WTC11 (cell line): ENCODE measurements at regions not wholly inside any gene's neighbourhood (a gene's known extent, or its start where the extent isn't known, plus 50 kb on each side); places are given as distances from the start of the nearest gene placed in this dataset.

Experiments used
- ATAC-seq: fragments of 200-7000 bp; cut with Tn5 transposase; 2 replicates; pipeline ENCODE4 v1.10.0; 2021; ENCODE audit warnings: mild to moderate bottlenecking, moderate library complexity
- CTCF ChIA-PET: fragments of 300-600 bp; sonication (Branson Sonifier 250); formaldehyde crosslinking; loops from one replicate; lab custom pipeline; 2021; ENCODE audit warnings: antibody characterized with exemption; lab: Charles Lee
- POLR2A ChIA-PET: fragments of 350-600 bp; sonication (Branson Sonifier 250); formaldehyde crosslinking; loops from one replicate; lab custom pipeline; 2021; ENCODE audit warnings: antibody characterized with exemption; lab: Charles Lee
- DNase-seq: peaks from one replicate; pipeline ENCODE4 v3.0.0; 2021; ENCODE audit warnings: low spot score
- H3K27ac Mint-ChIP-seq: 2 replicates; pipeline ENCODE4 v1.8.0; 2021; ENCODE audit warnings: mixed read lengths
- H3K27me3 Mint-ChIP-seq: 2 replicates; pipeline ENCODE4 v1.8.0; 2021; ENCODE audit warnings: low read depth, mild to moderate bottlenecking, moderate library complexity, mixed read lengths
- H3K36me3 Mint-ChIP-seq: 2 replicates; pipeline ENCODE4 v1.8.0; 2021; ENCODE audit warnings: mixed read lengths
- H3K4me1 Mint-ChIP-seq: 2 replicates; pipeline ENCODE4 v1.8.0; 2022; ENCODE audit warnings: mixed read lengths
- H3K4me3 Mint-ChIP-seq: 2 replicates; pipeline ENCODE4 v1.8.0; 2021; ENCODE audit warnings: mild to moderate bottlenecking, moderate library complexity, mixed read lengths
- H3K9me3 Mint-ChIP-seq: 2 replicates; pipeline ENCODE4 v1.8.0; 2021; ENCODE audit warnings: mixed read lengths
- EMX1 ChIP-seq: fragments of 250-450 bp; sonication (Bioruptor Pico); IDR thresholded peaks from 2 replicates; pipeline ENCODE4 v1.8.0; 2021; ENCODE audit warnings: mild to moderate bottlenecking
- ESRRA ChIP-seq: sonication (generic); formaldehyde crosslinking; IDR thresholded peaks from 2 replicates; pipeline ENCODE4 v1.8.1; 2022; ENCODE audit warnings: mild to moderate bottlenecking, missing genetic modification reagents, borderline replicate concordance
- GABPB1 ChIP-seq: sonication (generic); formaldehyde crosslinking; IDR thresholded peaks from 2 replicates; pipeline ENCODE4 v1.8.1; 2023; ENCODE audit warnings: mild to moderate bottlenecking, missing genetic modification reagents
- GTF2I ChIP-seq: fragments of 250-450 bp; sonication (Bioruptor Pico); conservative IDR thresholded peaks from 2 replicates; pipeline ENCODE4 v1.4.0; 2021; ENCODE audit warnings: mild to moderate bottlenecking
- MYBL2 ChIP-seq: sonication (generic); formaldehyde crosslinking; IDR thresholded peaks from 2 replicates; pipeline ENCODE4 v1.8.1; 2023; ENCODE audit warnings: mild to moderate bottlenecking, moderate library complexity, missing genetic modification reagents
- NR2C2 ChIP-seq: sonication (generic); formaldehyde crosslinking; IDR thresholded peaks from 2 replicates; pipeline ENCODE4 v1.8.0; 2022; ENCODE audit warnings: mild to moderate bottlenecking, missing genetic modification reagents
- TEAD4 ChIP-seq: sonication (generic); formaldehyde crosslinking; IDR thresholded peaks from 2 replicates; pipeline ENCODE4 v1.8.0; 2022; ENCODE audit warnings: mild to moderate bottlenecking, missing genetic modification reagents
- ZNF232 ChIP-seq: sonication (generic); formaldehyde crosslinking; IDR thresholded peaks from 2 replicates; pipeline ENCODE4 v1.8.0; 2022; ENCODE audit warnings: mild to moderate bottlenecking, missing genetic modification reagents
- ZNF396 ChIP-seq: fragments of 250-450 bp; sonication (Bioruptor Pico); IDR thresholded peaks from 2 replicates; pipeline ENCODE4 v1.8.0; 2021; ENCODE audit warnings: mild to moderate bottlenecking, moderate library complexity, borderline replicate concordance
- ZNF423 ChIP-seq: fragments of 250-450 bp; sonication (Bioruptor Pico); IDR thresholded peaks from 2 replicates; pipeline ENCODE4 v2.1.2; 2022; ENCODE audit warnings: mild to moderate bottlenecking, moderate library complexity
- TF ChIP-seq, protein P1 (sequence below): sonication (generic); formaldehyde crosslinking; IDR thresholded peaks from 2 replicates; pipeline ENCODE4 v1.8.0; 2022; ENCODE audit warnings: mild to moderate bottlenecking, missing genetic modification reagents
- TF ChIP-seq, protein P2 (sequence below): sonication (generic); formaldehyde crosslinking; IDR thresholded peaks from 2 replicates; pipeline ENCODE4 v1.8.0; 2022; ENCODE audit warnings: mild to moderate bottlenecking, missing genetic modification reagents
- TF ChIP-seq, protein P3 (sequence below): fragments of 200-600 bp; IDR thresholded peaks from 2 replicates; pipeline ENCODE4 v1.8.0; 2022; ENCODE audit warnings: antibody characterized with exemption
- TF ChIP-seq, protein P4 (sequence below): fragments of 250-450 bp; sonication (Bioruptor Pico); IDR thresholded peaks from 2 replicates; pipeline ENCODE4 v1.8.0; 2021; ENCODE audit warnings: mild to moderate bottlenecking
- TF ChIP-seq, protein P5 (sequence below): sonication (generic); formaldehyde crosslinking; IDR thresholded peaks from 2 replicates; pipeline ENCODE4 v1.8.1; 2022; ENCODE audit warnings: missing genetic modification reagents, borderline replicate concordance
- TF ChIP-seq, protein P6 (sequence below): sonication (generic); formaldehyde crosslinking; IDR thresholded peaks from 2 replicates; pipeline ENCODE4 v1.8.1; 2022; ENCODE audit warnings: low read depth, missing genetic modification reagents, borderline replicate concordance
- TF ChIP-seq, protein P7 (sequence below): sonication (generic); formaldehyde crosslinking; IDR thresholded peaks from 2 replicates; pipeline ENCODE4 v1.8.0; 2023; ENCODE audit warnings: missing genetic modification reagents

DNA sequence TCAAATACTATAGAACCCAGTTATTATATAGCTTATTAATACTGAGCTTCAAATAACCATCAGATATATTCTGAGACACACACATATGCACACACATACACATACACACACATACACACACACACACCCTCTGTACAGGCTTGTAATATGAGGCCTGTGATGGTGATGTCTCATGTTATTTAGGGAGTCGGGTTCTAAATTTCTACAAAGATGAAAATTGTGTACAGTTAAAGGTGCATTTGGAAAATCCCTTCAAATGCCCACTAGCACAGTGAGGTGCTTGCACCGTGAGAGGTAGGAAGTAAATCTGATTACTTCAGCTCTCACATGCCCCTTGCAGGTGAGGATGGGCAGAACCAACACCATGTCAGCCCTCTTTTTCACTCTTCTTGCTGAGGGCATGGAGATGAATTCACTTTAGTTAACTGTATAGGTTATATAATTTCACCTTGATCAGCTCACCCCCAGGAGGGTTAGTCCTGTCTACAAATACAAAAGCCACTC, 294.5 kb upstream of the PROK2 start (continued):
- TF ChIP-seq, protein P1, sequence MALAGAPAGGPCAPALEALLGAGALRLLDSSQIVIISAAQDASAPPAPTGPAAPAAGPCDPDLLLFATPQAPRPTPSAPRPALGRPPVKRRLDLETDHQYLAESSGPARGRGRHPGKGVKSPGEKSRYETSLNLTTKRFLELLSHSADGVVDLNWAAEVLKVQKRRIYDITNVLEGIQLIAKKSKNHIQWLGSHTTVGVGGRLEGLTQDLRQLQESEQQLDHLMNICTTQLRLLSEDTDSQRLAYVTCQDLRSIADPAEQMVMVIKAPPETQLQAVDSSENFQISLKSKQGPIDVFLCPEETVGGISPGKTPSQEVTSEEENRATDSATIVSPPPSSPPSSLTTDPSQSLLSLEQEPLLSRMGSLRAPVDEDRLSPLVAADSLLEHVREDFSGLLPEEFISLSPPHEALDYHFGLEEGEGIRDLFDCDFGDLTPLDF (CRISPR knock-in tag), result no peak
- TF ChIP-seq NR2C2 (CRISPR knock-in tag) (no peak), ZNF423 (CRISPR knock-in tag) (no peak)

DNA sequence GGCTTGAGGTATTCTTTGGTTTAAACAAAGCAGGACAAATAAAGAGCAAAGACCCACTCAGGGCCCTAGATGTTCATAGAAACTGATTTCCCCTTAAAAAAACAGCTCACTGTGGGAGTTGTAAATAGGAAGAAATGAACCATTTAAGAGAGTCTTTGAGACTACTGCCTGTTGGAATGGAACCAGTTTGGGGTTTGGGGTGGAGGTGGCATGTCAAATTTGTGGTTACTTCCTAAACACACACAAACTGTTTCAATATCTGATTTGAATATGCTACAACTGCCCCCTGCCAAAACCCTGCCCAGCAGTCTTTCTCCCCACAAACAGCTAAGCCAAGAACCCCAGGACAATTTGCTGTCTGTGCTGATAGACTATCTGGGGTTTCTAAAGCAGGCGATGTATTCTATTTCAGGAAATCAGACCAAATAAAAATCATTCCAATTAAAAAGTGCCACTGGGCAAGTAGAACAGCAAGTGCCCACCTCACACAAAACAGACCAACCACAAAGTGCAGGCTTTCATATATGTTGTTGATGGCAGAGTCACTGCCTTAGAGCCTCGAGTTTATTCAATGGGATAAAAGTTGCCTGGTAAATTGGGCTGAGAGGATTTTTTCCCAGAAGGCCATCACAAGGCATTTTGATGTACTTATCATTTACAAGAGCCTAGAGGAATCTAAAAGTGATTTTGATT, 293.9 kb upstream of the PROK2 start:
- TF ChIP-seq, protein P2, sequence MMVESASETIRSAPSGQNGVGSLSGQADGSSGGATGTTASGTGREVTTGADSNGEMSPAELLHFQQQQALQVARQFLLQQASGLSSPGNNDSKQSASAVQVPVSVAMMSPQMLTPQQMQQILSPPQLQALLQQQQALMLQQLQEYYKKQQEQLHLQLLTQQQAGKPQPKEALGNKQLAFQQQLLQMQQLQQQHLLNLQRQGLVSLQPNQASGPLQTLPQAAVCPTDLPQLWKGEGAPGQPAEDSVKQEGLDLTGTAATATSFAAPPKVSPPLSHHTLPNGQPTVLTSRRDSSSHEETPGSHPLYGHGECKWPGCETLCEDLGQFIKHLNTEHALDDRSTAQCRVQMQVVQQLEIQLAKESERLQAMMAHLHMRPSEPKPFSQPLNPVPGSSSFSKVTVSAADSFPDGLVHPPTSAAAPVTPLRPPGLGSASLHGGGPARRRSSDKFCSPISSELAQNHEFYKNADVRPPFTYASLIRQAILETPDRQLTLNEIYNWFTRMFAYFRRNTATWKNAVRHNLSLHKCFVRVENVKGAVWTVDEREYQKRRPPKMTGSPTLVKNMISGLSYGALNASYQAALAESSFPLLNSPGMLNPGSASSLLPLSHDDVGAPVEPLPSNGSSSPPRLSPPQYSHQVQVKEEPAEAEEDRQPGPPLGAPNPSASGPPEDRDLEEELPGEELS (CRISPR knock-in tag), result no peak
- TF ChIP-seq MYBL2 (CRISPR knock-in tag), result no peak
- TF ChIP-seq ESRRA (CRISPR knock-in tag), result no peak
- TF ChIP-seq, protein P3, sequence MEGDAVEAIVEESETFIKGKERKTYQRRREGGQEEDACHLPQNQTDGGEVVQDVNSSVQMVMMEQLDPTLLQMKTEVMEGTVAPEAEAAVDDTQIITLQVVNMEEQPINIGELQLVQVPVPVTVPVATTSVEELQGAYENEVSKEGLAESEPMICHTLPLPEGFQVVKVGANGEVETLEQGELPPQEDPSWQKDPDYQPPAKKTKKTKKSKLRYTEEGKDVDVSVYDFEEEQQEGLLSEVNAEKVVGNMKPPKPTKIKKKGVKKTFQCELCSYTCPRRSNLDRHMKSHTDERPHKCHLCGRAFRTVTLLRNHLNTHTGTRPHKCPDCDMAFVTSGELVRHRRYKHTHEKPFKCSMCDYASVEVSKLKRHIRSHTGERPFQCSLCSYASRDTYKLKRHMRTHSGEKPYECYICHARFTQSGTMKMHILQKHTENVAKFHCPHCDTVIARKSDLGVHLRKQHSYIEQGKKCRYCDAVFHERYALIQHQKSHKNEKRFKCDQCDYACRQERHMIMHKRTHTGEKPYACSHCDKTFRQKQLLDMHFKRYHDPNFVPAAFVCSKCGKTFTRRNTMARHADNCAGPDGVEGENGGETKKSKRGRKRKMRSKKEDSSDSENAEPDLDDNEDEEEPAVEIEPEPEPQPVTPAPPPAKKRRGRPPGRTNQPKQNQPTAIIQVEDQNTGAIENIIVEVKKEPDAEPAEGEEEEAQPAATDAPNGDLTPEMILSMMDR, result no peak
- TF ChIP-seq GTF2I, result no peak
- TF ChIP-seq ZNF396 (CRISPR knock-in tag), result no peak
- TF ChIP-seq TEAD4 (CRISPR knock-in tag), result no peak
- no peak for TF ChIP-seq EMX1 (CRISPR knock-in tag)
- TF ChIP-seq ZNF232 (CRISPR knock-in tag), result no peak
- no peak for TF ChIP-seq GABPB1 (CRISPR knock-in tag)
- TF ChIP-seq, protein P4, sequence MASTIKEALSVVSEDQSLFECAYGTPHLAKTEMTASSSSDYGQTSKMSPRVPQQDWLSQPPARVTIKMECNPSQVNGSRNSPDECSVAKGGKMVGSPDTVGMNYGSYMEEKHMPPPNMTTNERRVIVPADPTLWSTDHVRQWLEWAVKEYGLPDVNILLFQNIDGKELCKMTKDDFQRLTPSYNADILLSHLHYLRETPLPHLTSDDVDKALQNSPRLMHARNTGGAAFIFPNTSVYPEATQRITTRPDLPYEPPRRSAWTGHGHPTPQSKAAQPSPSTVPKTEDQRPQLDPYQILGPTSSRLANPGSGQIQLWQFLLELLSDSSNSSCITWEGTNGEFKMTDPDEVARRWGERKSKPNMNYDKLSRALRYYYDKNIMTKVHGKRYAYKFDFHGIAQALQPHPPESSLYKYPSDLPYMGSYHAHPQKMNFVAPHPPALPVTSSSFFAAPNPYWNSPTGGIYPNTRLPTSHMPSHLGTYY (CRISPR knock-in tag), result no peak
- DNase-seq, result no peak
- H3K4me3 Mint-ChIP-seq, result no peak overlapping the region
- H3K4me1 Mint-ChIP-seq, result peaks cover 41% of the 10 kb centered on the region
- peaks cover 42% of the 10 kb centered on the region for H3K9me3 Mint-ChIP-seq
- H3K27ac Mint-ChIP-seq, result no peak overlapping the region
- H3K27me3 Mint-ChIP-seq, result peaks cover 3% of the 10 kb centered on the region; the same call in 1 of the 2 replicates
- ChIA-PET CTCF (interaction anchor here (1.3 kb wide), 1 partner anchor 123 kb away, joined by 3 read pairs; no protein-coding TSS in a partner anchor), POLR2A (no interaction called here)
- no peak for ATAC-seq
- peaks cover 32% of the 10 kb centered on the region for H3K36me3 Mint-ChIP-seq

DNA sequence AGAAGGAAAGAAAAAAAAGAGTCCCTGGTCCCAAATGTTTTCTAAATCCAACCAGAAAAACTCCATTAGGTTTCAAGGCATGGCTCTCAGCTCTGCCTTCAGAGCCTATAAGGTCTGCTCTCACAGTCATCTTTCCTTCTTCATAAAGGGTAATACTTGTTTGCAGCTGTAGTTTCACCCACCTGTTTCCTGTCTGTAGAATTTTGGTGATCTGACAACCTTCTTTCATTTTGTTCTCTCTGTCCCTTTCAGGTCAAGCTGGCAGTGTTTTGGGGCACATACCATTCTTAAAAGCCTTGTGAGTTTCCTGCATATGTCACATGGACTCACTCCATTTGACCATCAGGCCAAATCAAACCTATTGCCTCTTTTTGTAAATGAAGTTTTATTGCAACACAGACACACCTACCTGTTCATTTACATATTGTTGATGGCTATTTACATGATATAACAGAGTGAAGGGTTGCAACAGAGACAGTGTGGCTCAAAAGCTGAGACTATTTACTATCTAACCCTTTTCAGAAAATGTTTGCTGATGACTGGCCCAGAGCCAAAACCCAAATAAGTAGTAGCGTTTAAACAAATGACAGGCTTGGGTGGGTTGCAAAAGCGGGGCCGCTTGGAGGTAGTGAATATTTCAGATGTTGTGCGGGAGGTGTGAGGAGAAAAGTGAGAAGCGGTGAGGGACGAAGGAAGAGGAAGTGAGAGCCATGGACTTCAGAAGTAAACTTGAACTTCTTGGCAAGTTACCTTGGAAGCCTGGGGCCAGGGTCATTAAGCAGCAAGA, 292.7 kb upstream of the PROK2 start:
- POLR2A ChIA-PET, result no interaction called here
- Mint-ChIP-seq H3K36me3 (peaks cover 32% of the 10 kb centered on the region), H3K27me3 (peaks cover 3% of the 10 kb centered on the region; the same call in 1 of the 2 replicates), H3K9me3 (peaks cover 42% of the 10 kb centered on the region), H3K27ac (no peak overlapping the region), H3K4me3 (no peak overlapping the region), H3K4me1 (peaks cover 32% of the 10 kb centered on the region)
- CTCF ChIA-PET, result no interaction called here
- ATAC-seq, result no peak
- no peak for DNase-seq
- TF ChIP-seq, protein P5, sequence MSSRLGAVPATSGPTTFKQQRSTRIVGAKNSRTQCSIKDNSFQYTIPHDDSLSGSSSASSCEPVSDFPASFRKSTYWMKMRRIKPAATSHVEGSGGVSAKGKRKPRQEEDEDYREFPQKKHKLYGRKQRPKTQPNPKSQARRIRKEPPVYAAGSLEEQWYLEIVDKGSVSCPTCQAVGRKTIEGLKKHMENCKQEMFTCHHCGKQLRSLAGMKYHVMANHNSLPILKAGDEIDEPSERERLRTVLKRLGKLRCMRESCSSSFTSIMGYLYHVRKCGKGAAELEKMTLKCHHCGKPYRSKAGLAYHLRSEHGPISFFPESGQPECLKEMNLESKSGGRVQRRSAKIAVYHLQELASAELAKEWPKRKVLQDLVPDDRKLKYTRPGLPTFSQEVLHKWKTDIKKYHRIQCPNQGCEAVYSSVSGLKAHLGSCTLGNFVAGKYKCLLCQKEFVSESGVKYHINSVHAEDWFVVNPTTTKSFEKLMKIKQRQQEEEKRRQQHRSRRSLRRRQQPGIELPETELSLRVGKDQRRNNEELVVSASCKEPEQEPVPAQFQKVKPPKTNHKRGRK, result no peak
- TF ChIP-seq, protein P6, sequence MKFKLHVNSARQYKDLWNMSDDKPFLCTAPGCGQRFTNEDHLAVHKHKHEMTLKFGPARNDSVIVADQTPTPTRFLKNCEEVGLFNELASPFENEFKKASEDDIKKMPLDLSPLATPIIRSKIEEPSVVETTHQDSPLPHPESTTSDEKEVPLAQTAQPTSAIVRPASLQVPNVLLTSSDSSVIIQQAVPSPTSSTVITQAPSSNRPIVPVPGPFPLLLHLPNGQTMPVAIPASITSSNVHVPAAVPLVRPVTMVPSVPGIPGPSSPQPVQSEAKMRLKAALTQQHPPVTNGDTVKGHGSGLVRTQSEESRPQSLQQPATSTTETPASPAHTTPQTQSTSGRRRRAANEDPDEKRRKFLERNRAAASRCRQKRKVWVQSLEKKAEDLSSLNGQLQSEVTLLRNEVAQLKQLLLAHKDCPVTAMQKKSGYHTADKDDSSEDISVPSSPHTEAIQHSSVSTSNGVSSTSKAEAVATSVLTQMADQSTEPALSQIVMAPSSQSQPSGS (CRISPR knock-in tag), result no peak
- TF ChIP-seq, protein P7, sequence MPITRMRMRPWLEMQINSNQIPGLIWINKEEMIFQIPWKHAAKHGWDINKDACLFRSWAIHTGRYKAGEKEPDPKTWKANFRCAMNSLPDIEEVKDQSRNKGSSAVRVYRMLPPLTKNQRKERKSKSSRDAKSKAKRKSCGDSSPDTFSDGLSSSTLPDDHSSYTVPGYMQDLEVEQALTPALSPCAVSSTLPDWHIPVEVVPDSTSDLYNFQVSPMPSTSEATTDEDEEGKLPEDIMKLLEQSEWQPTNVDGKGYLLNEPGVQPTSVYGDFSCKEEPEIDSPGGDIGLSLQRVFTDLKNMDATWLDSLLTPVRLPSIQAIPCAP (CRISPR knock-in tag), result no peak
- TF ChIP-seq, protein P1 (CRISPR knock-in tag), result no peak
